IPS-11a (cell line): ENCODE measurements at regions not wholly inside any gene's neighbourhood (a gene's known extent, or its start where the extent isn't known, plus 50 kb on each side); places are given as distances from the start of the nearest gene placed in this dataset.

Experiments
- H3K4me3 ChIP-seq: one replicate; pipeline ENCODE4 v1.5.1; 2013; ENCODE audit warnings: low read depth, low read length, control low read depth

DNA sequence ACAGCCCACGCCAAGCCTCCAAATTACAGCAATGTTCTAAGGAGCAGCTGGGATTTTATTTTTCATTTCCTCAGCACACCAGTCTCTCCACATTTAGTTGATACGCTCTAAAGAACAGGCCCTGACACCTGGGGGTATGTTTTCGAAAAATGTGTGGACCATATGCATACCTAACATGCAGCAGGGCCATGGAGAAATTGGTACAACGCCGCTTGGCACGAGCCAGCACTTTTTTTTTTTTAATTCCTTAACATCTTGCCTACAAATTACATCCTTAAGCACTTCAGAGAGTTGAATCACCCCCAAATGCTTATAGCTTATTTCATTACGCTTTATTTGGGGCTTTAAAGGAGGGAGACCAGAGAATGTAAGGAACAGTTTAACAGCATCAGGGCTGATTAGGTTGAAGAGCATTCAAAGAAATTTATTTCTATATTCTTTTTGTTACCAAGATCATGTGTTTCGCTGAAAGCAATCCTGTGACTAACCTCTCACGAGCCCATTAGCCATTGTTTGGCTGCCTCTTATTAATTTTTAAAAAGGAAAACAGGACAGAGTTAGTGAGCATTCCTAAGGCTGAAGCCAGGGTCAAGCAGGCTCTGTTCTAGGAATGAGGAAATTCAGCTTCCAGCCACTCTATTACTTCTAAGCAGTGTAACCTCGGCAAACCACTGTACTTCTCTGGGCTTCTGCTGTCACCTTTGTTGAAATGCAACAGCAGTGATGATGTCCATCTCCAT, 173.8 kb downstream of the ACTL7B start:
- no peak overlapping the region for H3K4me3 ChIP-seq

DNA sequence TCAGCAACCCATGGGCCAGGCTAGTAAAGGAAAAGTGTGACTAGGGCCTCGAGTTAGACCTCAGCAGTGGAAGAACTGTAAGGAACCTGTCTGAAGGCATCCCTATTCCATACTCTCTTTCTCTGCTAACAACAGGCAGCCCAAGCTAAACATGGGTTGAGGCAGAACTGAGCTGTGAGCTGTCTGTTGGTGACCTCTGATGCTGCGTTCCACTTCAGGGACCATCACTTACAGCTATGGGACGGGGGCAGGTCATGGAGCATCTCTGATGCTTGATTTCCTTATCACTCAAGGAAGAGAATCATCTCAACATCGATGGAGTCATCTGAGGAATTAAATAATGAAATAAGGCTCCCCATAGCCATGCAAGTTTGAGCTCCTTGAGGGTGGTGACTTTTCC, 174.8 kb downstream of the ACTL7B start:
- no peak overlapping the region for H3K4me3 ChIP-seq

DNA sequence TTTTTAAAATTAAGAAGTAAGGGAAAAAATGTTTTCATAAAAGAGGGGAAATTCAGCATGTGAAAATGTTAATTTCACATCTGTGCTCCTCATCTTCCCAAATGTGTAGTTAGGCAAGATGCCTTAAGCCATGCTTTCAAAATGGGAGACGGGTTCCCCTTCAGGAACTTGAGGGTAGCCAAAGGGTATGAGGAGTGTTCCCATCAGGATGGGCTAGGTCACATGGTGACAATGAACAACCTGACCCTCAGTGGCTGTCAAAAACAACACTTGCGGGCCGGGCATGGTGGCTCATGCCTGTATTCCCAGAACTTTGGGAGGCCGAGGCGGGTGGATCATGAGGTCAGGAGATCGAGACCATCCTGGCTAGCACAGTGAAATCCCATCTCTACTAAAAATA, 178.0 kb downstream of the ACTL7B start:
- no peak overlapping the region for H3K4me3 ChIP-seq

DNA sequence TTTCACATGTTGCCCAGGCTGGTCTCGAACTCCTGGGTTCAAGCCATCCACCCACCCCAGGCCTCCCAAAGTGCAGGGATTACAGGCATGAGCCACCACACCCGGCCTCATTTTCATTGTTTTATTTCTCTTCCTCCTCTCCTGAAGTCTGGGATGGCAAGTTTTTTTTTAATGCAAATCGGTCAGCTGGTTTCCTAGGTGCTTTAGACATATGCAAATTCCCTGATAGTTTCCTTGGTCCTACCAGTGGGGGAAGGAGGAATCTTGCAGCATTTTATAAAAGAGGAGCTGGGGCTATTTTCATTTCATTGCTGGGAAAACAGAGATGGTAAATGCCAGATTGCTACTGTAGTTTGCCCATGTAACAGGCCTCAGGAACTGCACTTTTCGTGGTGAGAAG, 179.4 kb downstream of the ACTL7B start:
- H3K4me3 ChIP-seq: no peak overlapping the region

DNA sequence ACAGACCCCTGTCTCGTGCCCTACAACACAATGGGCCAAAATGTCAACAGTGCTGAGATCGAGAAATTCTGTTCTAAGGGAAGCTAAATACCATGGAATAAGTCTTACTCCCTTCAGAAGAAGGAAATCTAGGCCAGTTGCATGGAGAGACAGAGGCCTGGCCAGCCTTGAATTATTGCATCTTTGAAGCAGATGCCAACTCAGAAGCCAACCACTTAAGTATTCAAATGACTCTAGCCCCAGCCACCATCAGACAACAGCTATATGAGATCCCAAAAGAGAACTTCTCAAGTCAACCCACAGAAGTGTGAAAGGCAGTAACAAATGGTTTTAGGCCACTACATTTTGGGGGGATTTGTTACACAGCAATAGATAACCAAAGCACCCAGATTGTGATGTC, 180.1 kb downstream of the ACTL7B start:
- H3K4me3 ChIP-seq: no peak overlapping the region

- no peak overlapping the region for H3K4me3 ChIP-seq
Measured at GRCh38 chr9:108674766-108675530, 180.8 kb downstream of the ACTL7B start.

GRCh38 chr9:108673386-108673785, 182.4 kb downstream of the ACTL7B start:
- H3K4me3 ChIP-seq: no peak overlapping the region

- no peak overlapping the region for H3K4me3 ChIP-seq
Measured at GRCh38 chr9:108672475-108673190, 183.2 kb downstream of the ACTL7B start.

- H3K4me3 ChIP-seq: no peak overlapping the region
Measured at GRCh38 chr9:108671794-108672193, 184.0 kb downstream of the ACTL7B start.

DNA sequence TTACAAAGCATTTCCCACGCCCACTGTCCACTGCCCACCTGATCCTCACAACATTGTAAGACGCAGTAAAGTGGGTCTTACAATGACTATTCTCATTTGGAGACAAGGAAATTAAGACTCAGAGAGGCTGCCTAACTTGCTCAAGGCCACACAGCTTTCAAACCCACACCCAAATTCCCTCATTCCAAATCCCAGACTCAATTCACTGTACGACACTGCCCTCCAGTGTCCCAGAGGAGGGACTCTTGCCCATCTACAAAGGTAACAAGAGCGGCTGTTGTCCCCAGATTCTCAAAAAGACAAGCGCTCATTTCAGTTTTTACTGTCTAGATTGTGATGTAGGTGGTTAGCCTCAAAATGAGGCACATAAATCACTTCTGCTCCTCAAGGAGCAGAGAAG, 184.6 kb downstream of the ACTL7B start:
- no peak overlapping the region for H3K4me3 ChIP-seq

DNA sequence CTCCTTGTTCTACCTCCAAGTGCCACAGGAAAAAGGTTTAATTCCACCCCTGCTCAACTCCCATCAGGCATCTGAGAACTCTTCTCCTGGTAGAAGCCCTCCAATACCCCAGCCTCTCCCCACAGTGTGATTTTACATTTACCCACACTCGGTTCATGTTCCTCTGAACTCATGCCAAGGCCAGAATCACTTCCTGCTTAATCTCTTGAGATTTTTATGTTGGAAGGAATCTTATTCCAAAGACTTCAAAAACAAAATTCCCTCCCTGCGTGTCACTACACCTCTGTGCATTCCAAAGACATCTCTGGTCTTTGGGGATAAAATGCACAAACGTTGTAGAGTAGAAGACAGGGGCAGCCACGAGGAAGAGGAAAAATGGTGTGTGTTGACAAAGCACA, 186.8 kb downstream of the ACTL7B start:
- H3K4me3 ChIP-seq: no peak overlapping the region

DNA sequence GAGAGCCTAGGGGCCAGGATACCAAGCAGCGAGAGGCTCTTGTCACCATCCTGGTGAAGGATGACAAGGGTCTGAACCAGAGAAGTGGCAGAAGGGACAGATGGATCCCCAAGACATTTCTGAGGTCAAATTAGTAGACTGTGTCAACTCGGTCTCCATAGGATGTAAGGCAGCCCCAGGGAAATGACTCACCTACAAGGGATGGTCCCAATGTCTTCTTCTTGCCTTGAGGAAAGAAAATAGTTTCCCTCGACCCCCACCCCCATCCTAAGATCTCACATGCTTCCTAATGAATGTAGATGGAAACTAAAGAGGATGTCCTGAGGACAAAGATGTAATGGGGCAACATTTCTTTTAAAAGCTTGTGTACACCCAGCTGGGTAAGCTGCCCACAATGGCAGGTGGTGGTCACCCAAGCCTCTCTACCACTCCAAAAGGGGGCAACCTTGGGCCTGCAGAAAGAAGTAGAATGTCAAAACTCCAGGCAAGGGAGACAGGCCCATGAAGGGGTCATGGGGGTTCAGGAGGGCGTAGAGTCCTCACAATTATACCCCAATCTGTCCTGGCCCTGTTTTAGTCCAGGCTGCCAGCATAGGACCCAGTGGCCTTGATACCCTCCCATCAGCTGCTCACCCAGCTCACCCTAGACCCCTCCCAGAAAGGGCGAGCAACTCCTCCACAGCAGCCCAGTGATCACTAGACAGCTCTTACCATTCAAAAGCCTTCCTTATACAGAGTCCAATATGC, 187.4 kb downstream of the ACTL7B start:
- no peak overlapping the region for H3K4me3 ChIP-seq

- H3K4me3 ChIP-seq: no peak overlapping the region
Measured at GRCh38 chr9:108666240-108666784, 189.5 kb downstream of the ACTL7B start.

- no peak overlapping the region for H3K4me3 ChIP-seq
Measured at GRCh38 chr9:108665521-108666239, 190.1 kb downstream of the ACTL7B start.

- no peak overlapping the region for H3K4me3 ChIP-seq
Measured at GRCh38 chr9:108664309-108665255, 191.2 kb downstream of the ACTL7B start.

GRCh38 chr9:108663422-108663821, 192.4 kb downstream of the ACTL7B start:
- H3K4me3 ChIP-seq: no peak overlapping the region

GRCh38 chr9:108662956-108663355, 192.8 kb downstream of the ACTL7B start:
- no peak overlapping the region for H3K4me3 ChIP-seq

- no peak overlapping the region for H3K4me3 ChIP-seq
Measured at GRCh38 chr9:108662091-108662875, 193.5 kb downstream of the ACTL7B start.
